ENCODE measurements at regions not wholly inside any gene's neighbourhood (a gene's known extent, or its start where the extent isn't known, plus 50 kb on each side); places are given as distances from the start of the nearest gene placed in this dataset.
"Not testable (repeated sequence)": the region's sequence is repeated elsewhere in the genome, so short reads cannot be mapped to it uniquely, and the experiment has no call there.

DNA sequence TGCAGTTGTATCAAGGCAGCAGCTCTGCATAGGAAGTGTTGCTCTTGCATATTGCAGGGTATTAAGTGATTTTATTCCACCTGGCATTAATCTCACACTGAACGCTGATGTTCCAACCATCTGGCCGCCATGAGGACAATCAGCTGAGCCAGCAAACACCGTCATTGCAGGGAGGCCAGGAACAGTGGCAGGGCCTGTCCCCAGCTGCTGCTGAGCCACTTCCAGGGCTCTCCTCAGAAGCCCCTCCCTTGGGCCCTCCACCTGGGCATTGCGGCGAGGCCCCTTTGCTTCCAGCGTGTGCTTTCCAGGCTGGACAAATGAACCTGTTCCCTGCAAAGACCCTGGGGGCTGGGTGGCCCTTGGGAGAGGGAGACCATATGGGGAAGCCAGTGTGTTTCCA, 171.6 kb upstream of the C1orf174 start:
- no peaks in the 10 kb centered on the region for H3K27me3 ChIP-seq (replicated peaks; ENCODE audit: control insufficient read depth, insufficient read depth, low read length)
- no peak overlapping the region for H3K4me3 ChIP-seq (replicated peaks; ENCODE audit: low read depth, low read length)
- DNase-seq (ENCODE audit: extremely low read depth, insufficient read length): no peak
- TF ChIP-seq, protein P1, sequence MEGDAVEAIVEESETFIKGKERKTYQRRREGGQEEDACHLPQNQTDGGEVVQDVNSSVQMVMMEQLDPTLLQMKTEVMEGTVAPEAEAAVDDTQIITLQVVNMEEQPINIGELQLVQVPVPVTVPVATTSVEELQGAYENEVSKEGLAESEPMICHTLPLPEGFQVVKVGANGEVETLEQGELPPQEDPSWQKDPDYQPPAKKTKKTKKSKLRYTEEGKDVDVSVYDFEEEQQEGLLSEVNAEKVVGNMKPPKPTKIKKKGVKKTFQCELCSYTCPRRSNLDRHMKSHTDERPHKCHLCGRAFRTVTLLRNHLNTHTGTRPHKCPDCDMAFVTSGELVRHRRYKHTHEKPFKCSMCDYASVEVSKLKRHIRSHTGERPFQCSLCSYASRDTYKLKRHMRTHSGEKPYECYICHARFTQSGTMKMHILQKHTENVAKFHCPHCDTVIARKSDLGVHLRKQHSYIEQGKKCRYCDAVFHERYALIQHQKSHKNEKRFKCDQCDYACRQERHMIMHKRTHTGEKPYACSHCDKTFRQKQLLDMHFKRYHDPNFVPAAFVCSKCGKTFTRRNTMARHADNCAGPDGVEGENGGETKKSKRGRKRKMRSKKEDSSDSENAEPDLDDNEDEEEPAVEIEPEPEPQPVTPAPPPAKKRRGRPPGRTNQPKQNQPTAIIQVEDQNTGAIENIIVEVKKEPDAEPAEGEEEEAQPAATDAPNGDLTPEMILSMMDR (IDR thresholded peaks at IDR 0.05; ENCODE audit: insufficient read depth, low read length, poor library complexity, severe bottlenecking): no peak
- H3K36me3 ChIP-seq (ENCODE audit: control insufficient read depth, insufficient read depth, low read length): no peaks in the 10 kb centered on the region

DNA sequence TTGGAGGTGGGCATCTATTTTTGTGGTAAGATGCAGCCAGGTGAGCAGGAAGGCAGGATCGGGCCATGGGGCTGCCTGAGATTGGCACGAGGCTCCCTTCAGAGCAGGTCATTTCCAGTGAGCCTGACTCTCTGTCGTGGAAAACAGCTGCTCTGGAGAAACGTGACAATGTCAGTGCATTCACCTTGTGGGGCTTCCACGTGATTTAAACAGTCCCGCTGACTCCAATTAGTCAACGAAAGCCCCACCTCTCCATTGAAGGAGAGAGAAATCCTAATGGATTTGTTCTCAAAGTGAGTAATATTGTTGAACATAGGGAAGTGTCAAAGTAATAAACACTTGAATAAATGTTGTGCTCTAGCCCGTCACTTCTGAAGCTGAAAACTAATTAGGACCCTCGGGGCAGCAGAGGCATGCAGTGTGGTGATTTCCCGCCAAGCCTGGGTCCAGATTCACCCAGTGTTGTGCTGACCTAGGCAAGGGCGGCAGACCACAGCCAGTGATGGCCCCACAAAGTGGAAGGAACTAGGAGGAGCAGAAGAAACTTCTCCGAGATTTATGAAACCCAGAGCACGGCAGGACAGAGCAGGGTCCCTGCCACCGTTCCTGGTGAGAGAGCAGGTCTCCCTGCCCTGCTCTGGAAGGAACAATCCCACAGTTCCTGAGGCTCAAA, 172.5 kb upstream of the C1orf174 start:
- H3K4me3 ChIP-seq (replicated peaks; ENCODE audit: low read depth, low read length): no peak overlapping the region
- H3K36me3 ChIP-seq (ENCODE audit: control insufficient read depth, insufficient read depth, low read length): no peaks in the 10 kb centered on the region
- no peak for DNase-seq (ENCODE audit: extremely low read depth, insufficient read length)
- no peaks in the 10 kb centered on the region for H3K27me3 ChIP-seq (replicated peaks; ENCODE audit: control insufficient read depth, insufficient read depth, low read length)
- TF ChIP-seq, protein P1 (IDR thresholded peaks at IDR 0.05; ENCODE audit: insufficient read depth, low read length, poor library complexity, severe bottlenecking): no peak

DNA sequence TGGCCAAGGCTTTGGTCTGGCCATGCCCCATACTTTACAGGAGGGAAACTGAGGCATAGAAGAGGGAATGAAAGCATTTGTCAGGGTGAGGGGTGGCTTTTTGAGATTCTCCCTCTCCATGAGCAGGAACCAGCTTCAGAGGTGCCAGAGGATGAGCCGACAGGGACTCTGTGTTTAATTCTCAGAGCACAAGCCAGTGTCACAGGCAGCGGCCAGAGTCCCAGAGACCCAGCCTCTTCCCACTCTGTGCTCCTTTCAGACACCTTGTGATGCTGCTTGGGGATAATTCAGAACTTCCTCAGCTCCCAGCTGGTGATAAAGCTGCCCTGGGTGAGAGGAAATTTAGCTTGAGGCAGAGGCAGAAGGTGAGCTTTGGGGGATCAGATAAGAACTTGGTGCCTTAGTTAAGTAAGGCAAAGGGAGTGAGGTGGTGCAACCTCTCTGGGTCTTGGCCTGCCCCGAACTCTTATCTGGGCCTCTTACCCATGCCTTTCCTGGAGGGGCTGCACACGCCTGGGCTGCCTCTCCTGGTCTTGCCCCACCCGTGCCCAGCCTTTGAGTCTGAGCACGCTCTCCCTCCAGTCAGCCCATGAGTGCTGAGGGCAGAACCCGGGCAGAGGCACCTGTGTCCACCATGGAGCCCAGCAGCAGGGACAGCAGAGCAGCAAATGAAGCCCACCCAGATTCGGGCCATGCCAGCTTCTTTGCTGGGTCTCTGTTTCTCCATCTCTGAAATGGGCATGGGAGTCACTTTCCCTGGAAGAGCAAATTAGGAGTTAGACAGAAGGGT, 175.6 kb upstream of the C1orf174 start:
- no peak for DNase-seq (ENCODE audit: extremely low read depth, insufficient read length)
- H3K27me3 ChIP-seq (replicated peaks; ENCODE audit: control insufficient read depth, insufficient read depth, low read length): no peaks in the 10 kb centered on the region
- TF ChIP-seq, protein P1 (IDR thresholded peaks at IDR 0.05; ENCODE audit: insufficient read depth, low read length, poor library complexity, severe bottlenecking): no peak
- no peak overlapping the region for H3K4me3 ChIP-seq (replicated peaks; ENCODE audit: low read depth, low read length)
- H3K36me3 ChIP-seq (ENCODE audit: control insufficient read depth, insufficient read depth, low read length): no peaks in the 10 kb centered on the region

DNA sequence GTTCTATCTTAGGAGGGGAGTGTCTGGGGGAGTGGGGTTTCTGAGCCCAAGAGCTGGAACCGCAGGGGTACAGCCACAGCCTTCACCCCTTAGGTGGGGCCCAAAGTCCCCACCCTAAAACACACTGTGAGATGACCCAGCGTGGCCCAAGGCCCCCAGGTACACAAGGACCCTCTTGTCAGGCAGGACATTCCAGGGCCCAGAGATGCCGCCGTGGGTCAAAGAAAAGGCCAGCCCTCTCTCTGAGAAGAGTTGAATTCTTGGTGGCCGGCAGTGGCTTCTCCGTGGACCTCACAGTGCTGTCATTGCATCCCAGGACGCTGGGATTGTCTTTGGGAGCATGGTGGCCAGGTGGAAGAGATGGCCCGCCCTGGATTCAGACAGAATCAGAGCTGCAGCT, 176.3 kb upstream of the C1orf174 start:
- Histone ChIP-seq H3K36me3 (ENCODE audit: control insufficient read depth, insufficient read depth, low read length) (no peaks in the 10 kb centered on the region), H3K27me3 (replicated peaks; ENCODE audit: control insufficient read depth, insufficient read depth, low read length) (no peaks in the 10 kb centered on the region), H3K4me3 (replicated peaks; ENCODE audit: low read depth, low read length) (no peak overlapping the region)
- TF ChIP-seq, protein P1 (IDR thresholded peaks at IDR 0.05; ENCODE audit: insufficient read depth, low read length, poor library complexity, severe bottlenecking): no peak
- no peak for DNase-seq (ENCODE audit: extremely low read depth, insufficient read length)

DNA sequence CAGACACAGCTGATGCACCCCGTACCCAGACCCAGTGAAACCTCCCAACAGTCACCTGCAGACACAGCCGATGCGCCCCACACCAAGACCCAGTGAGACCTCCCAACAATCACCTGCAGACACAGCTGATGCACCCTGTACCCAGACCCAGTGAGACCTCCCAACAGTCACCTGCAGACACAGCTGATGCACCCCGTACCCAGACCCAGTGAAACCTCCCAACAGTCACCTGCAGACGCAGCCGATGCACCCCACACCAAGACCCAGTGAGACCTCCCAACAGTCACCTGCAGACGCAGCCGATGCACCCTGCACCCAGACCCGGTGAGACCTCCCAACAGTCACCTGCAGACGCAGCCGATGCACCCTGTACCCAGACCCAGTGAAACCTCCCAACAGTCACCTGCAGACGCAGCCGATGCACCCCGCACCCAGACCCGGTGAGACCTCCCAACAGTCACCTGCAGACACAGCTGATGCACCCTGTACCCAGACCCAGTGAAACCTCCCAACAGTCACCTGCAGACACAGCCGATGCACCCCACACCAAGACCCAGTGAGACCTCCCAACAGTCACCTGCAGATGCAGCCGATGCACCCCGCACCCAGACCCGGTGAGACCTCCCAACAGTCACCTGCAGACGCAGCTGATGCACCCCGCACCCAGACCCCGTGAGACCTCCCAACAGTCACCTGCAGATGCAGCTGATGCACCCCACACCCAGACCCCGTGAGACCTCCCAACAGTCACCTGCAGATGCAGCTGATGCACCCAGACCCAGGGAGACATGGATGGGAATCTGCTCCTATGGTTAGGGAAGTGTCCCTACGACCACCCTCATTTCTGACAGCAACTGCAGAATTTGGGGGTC, 178.3 kb upstream of the C1orf174 start:
- not testable (repeated sequence) for DNase-seq (ENCODE audit: extremely low read depth, insufficient read length); H3K27me3 ChIP-seq (replicated peaks; ENCODE audit: control insufficient read depth, insufficient read depth, low read length); H3K36me3 ChIP-seq (ENCODE audit: control insufficient read depth, insufficient read depth, low read length); H3K4me3 ChIP-seq (replicated peaks; ENCODE audit: low read depth, low read length)

DNA sequence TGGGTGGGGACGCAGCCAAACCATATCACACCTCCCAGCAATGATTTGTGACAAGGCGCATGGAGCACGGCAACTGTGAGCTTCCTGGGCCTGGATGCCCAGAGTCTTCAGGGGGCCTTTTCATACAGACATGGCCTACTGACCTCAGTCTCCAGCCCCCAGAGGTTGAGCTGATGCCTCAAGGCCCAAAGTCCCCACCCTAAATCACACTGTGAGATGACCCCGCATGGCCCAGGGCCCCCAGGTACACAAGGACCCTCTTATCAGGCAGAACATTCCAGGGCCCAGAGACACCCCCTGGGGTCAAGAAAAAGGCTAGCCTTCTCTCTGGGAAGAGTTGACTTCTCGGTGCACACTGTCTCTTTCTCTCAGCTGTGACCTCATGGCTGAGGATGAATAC, 179.7 kb upstream of the C1orf174 start:
- Histone ChIP-seq H3K4me3 (replicated peaks; ENCODE audit: low read depth, low read length) (no peak overlapping the region), H3K36me3 (ENCODE audit: control insufficient read depth, insufficient read depth, low read length) (no peaks in the 10 kb centered on the region), H3K27me3 (replicated peaks; ENCODE audit: control insufficient read depth, insufficient read depth, low read length) (no peaks in the 10 kb centered on the region)
- TF ChIP-seq, protein P1 (IDR thresholded peaks at IDR 0.05; ENCODE audit: insufficient read depth, low read length, poor library complexity, severe bottlenecking): no peak
- DNase-seq (ENCODE audit: extremely low read depth, insufficient read length): no peak

All from GM06990 (cell line).